ENCODE measurements at regions not wholly inside any gene's neighbourhood (a gene's known extent, or its start where the extent isn't known, plus 50 kb on each side); places are given as distances from the start of the nearest gene placed in this dataset.
"Not testable (repeated sequence)": the region's sequence is repeated elsewhere in the genome, so short reads cannot be mapped to it uniquely, and the experiment has no call there.

DNA sequence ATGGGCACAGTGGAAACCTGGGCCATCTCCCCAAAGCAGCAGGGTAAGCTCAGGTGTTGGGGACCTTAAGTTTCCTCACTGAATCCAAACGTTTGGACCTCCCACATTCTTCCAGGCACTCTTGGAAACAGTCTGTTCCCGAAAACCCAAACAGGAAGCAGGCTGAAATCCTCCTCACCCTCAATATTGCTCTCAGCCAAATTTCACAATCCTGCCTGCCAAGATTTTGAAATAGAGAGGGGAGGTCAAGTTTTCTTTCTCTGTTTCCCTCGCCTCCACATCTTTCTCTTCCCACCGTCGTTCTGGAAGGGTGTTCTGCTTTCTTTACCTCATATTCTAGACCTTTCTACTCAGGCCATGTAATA, 392.0 kb upstream of the SASH1 start:
- TF ChIP-seq, protein P1, sequence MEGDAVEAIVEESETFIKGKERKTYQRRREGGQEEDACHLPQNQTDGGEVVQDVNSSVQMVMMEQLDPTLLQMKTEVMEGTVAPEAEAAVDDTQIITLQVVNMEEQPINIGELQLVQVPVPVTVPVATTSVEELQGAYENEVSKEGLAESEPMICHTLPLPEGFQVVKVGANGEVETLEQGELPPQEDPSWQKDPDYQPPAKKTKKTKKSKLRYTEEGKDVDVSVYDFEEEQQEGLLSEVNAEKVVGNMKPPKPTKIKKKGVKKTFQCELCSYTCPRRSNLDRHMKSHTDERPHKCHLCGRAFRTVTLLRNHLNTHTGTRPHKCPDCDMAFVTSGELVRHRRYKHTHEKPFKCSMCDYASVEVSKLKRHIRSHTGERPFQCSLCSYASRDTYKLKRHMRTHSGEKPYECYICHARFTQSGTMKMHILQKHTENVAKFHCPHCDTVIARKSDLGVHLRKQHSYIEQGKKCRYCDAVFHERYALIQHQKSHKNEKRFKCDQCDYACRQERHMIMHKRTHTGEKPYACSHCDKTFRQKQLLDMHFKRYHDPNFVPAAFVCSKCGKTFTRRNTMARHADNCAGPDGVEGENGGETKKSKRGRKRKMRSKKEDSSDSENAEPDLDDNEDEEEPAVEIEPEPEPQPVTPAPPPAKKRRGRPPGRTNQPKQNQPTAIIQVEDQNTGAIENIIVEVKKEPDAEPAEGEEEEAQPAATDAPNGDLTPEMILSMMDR (IDR thresholded peaks at IDR 0.05; ENCODE audit: insufficient read depth, low read depth, low read length, missing control alignments) = no peak
- DNase-seq (ENCODE audit: low read depth) = peak; percentile 27
- no peak overlapping the region for H3K4me3 ChIP-seq (ENCODE audit: low read length)

DNA sequence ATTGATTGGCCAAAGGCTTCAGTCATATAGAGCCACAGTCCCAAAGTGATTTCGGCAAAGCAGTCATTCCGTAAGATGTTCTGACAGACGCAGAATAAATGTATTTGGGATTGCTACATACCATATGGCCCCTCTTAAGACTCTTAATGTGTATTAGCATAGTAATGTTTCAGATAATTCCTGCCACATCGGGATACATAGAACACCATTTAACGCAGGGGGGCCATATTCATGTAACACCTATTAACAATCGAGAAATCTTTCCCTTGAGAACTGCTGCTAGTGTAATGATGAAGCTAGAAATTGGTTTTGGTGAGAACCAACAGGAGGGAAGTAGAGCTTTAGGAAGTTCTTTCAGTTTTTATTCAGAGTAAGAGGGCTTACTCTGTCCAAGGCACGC, 390.9 kb upstream of the SASH1 start:
- TF ChIP-seq, protein P1 (IDR thresholded peaks at IDR 0.05; ENCODE audit: insufficient read depth, low read depth, low read length, missing control alignments) = no peak
- H3K4me3 ChIP-seq (ENCODE audit: low read length) = no peak overlapping the region
- DNase-seq (ENCODE audit: low read depth) = no peak

DNA sequence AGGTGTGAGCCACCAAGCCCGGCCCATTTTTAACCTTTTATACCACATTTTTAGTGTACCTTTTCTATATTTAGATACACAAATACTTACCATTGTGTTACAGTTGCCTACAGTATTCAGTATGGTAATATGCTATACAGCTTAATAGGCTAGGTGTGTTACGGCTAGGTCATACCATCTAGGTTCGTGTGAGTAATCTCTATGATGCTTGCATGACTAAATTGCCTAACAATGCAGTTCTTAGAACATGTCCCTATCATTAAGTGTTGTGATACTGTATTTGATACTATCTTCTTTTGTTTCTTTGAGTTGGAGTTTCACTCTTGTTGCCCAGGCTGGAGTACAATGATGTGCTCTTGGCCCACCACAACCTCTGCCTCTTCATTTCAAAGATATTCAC, 387.7 kb upstream of the SASH1 start:
- no peak overlapping the region for H3K4me3 ChIP-seq (ENCODE audit: low read length)
- peak; percentile 87 for DNase-seq (ENCODE audit: low read depth)
- TF ChIP-seq, protein P1 (IDR thresholded peaks at IDR 0.05; ENCODE audit: insufficient read depth, low read depth, low read length, missing control alignments) = no peak

DNA sequence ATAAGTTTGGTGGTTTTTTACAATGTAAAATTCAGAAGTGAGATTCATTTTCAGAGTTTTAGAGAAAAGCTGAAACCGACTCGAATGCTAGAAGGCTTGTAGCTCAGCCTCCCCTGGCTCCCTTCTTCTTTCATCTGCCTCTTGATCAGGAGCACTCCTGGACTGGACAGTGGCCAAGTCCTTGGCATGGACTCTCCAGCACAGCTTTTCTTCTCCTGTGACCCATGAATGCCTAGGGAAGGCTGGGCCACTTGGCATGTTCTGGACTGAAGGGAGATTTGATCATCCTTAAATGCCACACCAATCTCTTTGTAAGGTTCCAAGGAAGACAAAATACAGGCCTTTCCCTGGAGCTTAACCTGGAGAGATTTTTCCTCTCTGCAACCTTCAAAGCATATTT, 384.0 kb upstream of the SASH1 start:
- no peak for DNase-seq (ENCODE audit: low read depth)
- TF ChIP-seq, protein P1 (IDR thresholded peaks at IDR 0.05; ENCODE audit: insufficient read depth, low read depth, low read length, missing control alignments) = no peak
- no peak overlapping the region for H3K4me3 ChIP-seq (ENCODE audit: low read length)

DNA sequence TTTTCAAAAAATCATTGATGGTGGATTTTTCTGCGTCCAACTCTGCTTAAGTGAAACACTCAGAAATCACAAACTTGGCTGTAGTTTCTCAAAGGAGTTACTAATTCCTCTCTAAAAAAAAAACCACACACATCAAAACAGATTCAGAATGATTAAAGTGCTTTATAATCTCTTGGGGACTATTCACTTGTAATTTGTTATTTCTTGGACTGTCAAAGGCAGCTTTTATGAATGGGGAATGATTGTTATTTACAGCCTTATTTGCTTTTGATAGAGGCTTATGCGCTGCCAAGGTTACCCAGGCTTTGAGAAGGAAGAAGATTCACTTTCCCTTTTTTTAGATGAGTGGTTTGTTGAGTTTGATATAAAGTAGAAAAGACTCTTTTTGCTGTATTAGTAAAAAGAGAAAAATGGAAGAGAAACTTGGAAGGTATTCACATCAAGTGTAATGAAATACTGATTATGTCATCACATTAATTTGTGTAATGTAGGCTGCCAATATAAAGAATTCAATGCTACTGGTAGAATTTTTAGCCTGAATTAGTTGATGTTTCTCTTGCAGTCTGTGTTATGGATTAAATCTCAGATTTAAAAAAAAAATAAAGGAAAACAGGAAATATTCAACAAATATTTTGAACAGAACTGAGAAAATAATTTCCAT, 381.0 kb upstream of the SASH1 start:
- TF ChIP-seq, protein P1 (IDR thresholded peaks at IDR 0.05; ENCODE audit: insufficient read depth, low read depth, low read length, missing control alignments) = no peak
- no peak overlapping the region for H3K4me3 ChIP-seq (ENCODE audit: low read length)
- no peak for DNase-seq (ENCODE audit: low read depth)

DNA sequence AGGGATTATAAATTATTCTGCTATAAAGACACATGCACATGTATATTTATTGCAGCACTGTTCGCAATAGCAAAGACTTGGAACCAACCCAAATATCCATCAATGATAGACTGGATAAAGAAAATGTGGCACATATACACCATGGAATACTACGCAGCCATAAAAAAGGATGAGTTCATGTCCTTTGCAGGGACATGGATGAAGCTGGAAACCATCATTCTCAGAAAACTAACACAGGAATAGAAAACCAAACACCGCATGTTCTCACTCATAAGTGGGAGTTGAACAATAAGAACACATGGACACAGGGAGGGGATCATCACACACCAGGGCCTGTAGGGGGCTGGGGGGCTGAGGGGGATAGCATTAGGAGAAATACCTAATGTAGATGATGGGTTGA, 377.2 kb upstream of the SASH1 start:
- H3K4me3 ChIP-seq (ENCODE audit: low read length); DNase-seq (ENCODE audit: low read depth): not testable (repeated sequence)

DNA sequence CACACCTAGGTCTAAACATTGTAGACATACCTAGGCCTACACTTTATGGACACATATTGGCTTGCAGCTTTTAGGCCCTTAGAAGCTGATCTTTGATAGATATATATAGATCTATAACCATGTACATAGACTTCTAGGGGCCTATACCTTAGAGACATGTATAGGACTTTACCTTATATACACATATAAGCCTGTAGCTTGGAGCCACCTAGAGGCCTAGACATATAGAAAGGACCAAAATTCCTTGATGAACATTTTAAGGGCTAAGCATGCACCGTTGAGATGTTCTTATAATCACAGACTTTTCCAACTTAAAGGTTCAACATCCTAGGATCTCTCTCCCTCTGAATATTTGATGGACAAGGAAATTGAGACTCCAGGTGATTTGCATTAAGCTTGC, 371.7 kb upstream of the SASH1 start:
- TF ChIP-seq, protein P1 (IDR thresholded peaks at IDR 0.05; ENCODE audit: insufficient read depth, low read depth, low read length, missing control alignments) = peak; percentile 36
- peak; percentile 32 for DNase-seq (ENCODE audit: low read depth)
- H3K4me3 ChIP-seq (ENCODE audit: low read length) = no peak overlapping the region
